Ammon's horn (tissue), 1 donor: ENCODE measurements at regions not wholly inside any gene's neighbourhood (a gene's known extent, or its start where the extent isn't known, plus 50 kb on each side); places are given as distances from the start of the nearest gene placed in this dataset.
"Not testable (repeated sequence)": the region's sequence is repeated elsewhere in the genome, so short reads cannot be mapped to it uniquely, and the experiment has no call there.

Source experiments
- DNase-seq: peaks from one replicate; pipeline ENCODE4 v3.0.0-alpha.2; 2016; ENCODE audit warnings: low spot score

DNA sequence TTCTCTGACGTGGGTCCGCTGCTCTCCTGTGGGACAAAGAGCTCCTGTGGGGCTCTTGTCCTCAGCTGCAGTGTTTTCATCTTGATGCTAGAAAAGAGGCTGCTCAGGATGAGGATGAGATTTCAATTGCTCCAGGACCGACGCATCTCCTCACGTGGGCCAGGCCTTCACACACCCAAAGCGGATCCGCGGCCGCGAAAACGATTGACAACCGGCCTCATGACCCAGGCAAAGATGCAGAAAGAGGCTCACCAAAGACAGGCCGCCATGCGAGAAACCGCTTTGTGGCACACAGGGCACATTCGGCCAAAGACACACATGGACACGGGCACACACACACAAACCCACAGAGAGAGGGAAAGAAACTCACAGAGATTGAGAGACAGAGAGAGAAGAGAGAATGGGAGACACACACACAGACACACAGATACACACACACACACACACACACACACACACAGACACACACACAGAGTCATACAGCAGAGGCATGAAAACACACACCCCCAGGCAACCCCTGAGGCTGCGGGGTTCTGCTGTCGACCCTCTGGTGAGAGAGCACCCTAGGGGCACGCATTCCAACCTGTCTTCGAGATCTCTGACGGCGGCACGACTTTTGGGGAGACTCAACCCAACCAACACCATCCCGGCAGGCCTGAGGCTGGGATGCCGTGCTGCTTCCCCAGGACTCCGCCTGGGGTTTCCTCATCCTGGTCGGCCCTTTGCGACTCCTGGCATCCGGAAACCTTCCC lies 168.5 kb upstream of the ZNF337 start:
- peak; percentile 21 for DNase-seq

DNA sequence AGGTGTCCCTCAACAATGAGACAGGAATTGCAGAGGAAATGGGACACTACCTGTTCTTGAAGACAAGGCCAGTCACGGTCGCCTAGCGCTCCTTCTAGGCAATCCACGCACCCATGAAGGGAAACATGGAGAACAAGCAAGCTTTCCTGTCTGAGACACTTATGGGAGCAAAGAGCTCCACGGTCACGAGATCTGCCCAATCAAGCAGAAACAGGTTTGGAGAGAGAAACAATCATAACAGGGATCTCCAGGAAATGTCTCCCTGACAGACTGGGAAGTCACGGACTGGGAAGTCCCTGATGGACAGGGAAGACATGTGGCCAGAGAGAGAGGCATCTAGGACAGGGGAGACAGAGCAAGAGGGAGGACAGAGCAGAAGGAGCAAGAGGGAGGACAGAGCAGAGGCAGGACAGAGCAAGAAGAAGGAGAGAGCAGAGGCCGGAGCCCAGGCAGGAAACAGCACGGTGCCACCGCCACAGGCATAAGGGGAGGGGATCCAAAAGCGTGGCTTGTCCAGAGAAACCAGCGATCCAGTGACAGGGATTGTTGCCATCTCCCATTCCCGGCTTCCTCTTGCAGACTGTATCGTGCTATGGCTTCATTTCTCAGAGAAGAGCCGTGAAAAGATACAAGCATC lies 167.8 kb upstream of the ZNF337 start:
- DNase-seq = no peak

DNA sequence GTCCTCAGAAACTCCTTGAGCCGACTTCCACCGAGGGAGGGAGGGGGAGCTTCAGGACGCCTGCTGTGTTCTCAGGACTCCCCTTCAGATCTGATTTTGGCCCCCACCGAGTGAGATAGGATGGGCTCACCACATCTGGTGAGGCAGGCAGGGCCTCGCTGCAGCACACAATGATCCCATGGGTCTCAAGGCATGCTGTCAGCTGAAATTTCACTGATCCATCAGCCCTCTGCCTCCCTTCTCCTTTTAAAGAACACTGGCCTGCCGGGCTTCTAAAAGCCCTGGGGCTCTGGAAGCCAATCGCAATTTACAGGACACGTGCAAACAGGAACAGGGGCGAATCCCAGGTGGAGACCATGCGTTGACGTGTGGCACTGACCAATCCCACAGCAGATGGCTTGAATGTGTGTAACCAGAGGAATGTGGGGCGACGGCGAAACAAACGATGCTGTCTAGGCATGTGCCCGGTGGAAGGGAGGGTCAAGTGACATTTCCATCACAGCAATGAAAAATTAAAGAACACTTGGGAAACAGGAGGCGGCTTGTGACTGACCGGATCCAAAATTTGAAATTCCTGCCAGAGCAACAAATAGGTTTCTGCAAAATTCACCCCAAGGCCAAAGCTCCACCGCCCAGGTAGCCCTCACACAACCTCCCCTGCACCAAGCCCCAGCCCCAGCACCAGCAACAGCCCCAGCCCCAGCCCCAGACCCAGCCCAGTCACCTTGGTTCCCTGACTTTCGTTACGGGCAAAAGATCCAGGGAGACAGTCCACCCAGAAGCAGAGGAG lies 167.1 kb upstream of the ZNF337 start:
- peak; percentile 24 for DNase-seq

- peak; percentile 94 for DNase-seq
Observed at GRCh38 chr20:25862967-25863530, 166.4 kb upstream of the ZNF337 start.

DNA sequence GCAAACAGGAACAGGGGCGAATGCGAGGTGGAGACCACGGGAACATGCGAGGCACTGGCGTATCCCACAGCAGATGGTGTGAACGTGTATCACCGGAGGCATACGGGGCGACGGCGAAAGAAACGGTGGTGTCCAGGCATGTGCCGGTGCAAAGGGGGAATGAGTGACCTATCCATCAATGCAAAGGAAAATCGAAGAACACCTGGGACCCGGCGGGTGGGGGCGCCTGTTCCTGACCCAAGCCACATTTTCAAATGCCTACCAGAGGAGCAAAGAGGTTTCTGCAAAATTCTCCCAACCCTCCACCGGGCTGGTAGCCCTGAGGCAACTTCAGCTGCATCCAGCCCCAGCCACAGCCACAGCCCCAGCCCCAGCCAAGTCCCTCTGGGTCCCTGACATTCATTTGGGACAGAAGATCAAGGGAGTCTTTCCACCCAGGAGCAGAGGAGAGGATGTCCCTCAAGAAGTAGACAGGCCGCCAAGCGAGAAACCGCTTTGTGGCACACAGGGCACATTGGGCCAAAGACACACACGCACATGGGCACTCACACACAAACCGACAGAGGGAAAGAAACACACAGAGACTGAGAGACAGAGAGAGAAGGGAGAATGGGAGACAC lies 164.0 kb upstream of the ZNF337 start:
- DNase-seq = no peak

DNA sequence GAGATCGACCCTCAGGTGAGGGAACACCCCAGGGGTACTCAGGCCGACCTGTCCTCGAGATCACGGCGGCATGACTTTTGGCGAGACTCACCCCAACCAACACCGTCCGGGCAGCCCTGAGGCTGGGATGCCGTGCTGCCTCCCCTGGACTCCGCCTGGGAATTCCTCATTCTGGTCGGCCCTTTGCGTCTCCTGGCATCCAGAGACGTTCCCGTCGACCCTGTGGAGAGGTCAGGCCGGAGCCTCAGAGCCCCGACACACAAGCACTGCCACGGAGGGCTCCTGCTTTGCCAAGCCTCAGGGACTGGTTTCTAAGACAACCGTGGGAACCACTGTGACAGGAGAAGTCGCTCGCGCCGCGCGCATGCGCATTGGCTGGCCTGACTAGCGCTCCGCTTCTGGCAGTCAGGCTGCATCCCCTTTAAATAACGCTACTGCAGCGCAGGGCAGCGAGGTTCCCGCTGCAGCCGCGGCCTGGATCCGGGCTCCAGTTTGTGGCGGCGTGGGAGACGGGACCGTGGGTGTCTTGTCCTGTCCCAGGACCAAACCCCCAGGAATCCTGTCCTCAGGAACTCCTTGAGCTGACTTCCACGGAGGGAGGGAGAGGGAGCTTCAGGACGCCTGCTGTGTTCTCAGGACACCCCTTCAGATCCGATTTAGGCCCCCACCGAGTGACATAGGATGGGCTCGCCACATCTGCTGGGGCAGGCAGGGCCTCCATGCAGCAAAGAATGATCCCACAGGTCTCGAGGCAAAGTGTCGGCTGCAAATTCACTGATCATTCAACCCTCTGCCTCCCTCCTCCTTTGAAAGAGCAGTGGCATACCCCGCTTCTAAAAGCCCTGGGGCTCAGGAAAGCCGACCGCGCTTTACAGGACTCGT lies 163.2 kb upstream of the ZNF337 start:
- peak; percentile 92 for DNase-seq

DNA sequence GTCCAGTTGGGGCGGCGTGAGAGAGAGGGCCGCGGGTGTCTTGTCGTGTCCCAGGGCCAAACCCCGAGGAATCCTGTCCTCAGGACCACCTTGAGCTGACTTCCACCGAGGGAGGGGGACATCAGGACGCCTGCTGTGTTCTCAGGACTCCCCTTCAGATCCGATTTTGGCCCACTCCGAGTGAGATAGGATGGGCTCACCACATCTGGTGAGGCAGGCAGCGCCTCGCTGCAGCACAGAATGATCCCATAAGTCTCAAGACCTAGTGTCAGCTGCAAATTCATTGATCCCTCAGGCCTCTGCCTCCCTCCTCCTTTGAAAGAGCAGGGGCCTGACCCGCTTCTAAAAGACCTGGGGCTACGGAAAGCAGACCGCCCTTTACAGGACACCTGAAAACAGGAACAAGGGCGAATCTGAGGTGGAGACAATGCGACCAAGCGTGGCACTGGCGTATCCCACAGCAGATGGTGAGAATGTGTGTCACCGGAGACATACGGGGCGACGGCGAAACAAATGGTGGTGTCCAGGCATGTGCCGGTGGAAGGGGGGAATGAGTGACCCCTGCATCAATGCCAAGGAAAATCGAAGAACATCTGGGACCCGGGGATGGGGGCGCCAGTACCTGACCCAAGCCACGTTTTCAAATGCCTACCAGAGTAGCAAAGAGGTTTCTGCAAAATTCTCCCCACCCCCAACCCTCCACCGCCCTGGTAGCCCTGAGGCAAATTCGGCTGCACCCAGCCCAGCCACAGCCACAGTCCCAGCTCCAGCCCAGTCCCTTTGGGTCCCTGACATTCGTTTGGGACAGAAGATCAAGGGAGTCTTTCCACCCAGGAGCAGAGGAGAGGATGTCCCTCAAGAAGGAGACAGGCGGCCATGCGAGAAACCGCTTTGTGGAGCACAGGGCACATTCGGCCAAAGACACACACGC lies 162.1 kb upstream of the ZNF337 start:
- no peak for DNase-seq

GRCh38 chr20:25857091-25857788 lies 160.6 kb upstream of the ZNF337 start:
- DNase-seq = not testable (repeated sequence)

- DNase-seq = no peak
Observed at GRCh38 chr20:25856256-25856884, 159.7 kb upstream of the ZNF337 start.

GRCh38 chr20:25855451-25856156 lies 159.0 kb upstream of the ZNF337 start:
- DNase-seq = not testable (repeated sequence)

GRCh38 chr20:25854666-25855065 lies 158.0 kb upstream of the ZNF337 start:
- DNase-seq = not testable (repeated sequence)

DNA sequence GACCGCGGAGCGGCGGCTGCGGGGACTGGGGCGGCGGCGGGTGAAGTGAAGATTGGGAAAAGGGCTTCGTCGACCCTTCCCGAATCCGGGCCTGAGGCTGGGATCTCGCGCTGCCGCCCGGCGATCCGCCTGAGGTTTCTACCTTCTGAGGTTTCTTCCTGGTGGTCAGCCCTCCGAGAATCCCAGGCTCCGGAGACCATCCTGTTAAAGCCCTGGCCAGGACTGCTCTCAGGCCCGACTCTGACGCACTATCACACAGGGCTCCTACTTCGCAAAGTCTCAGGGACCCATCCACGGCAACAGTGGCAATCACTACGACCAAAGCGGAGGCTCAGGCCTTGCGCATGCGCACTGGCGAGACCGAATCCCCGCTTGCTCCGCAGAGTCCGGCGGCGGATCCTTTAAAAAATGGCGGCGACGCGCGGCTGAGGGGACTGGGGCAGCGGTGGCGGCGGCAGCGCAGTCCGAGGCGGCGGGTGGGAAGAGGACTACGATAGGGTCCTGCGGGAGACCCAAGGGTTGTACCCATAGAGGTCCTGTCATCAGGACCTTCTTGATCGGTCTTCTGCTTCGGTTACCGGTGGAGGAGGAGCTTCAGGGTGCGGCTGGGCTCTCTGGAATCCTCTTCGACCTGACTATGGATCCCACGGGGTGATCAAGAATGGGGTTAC lies 157.2 kb upstream of the ZNF337 start:
- peak; percentile 81 for DNase-seq

- not testable (repeated sequence) for DNase-seq
Observed at GRCh38 chr20:25852968-25853717, 156.5 kb upstream of the ZNF337 start.

GRCh38 chr20:25850133-25850532 lies 153.5 kb upstream of the ZNF337 start:
- not testable (repeated sequence) for DNase-seq

DNA sequence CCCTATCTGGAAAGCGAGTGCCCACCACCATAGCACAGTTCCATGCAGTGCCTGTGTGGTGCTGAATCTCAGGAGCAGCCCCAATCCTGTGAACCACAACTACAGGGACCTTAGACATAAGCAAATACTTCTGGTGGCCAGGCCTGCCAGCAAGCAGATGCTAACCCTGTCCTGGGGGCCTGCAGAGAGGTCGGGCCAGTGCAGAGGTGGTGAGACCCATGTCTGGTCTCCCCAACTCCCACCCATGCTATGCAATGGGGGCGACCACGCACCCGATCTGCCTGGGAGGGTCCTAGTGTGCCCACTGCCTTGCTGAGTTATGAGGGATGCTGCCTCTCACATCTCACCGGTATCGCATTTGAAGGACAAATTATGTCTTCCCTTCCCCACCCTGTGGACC lies 151.6 kb upstream of the ZNF337 start:
- DNase-seq = no peak

GRCh38 chr20:25844640-25845039 lies 148.0 kb upstream of the ZNF337 start:
- DNase-seq = not testable (repeated sequence)

DNA sequence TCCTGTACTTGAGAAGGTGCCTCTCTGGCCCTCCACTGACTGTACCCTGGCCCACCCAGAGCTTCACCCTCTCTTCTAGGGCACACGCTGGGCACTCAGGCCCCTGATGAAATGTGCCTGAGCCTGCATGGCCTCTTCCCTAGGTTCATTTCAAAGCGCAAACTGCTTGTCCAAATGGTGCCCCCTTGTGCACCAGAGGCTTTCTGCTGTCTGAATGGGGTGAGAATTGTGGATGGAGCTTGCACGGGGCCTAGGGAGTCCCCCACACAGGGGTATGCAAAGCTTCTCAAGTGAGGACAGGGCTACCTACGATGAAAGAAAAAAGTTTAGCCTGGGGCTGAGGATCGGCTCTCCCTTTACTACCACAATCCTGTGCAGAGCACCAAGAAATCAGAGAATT lies 116.9 kb upstream of the ZNF337 start:
- not testable (repeated sequence) for DNase-seq
